Activated CD4-positive, alpha-beta T cell treated with anti-CD3 and anti-CD28 coated beads, Interleukin-2, amount 50 U/mL, for 48 hours (primary cell): ENCODE measurements at regions not wholly inside any gene's neighbourhood (a gene's known extent, or its start where the extent isn't known, plus 50 kb on each side); places are given as distances from the start of the nearest gene placed in this dataset.
"Not testable (repeated sequence)": the region's sequence is repeated elsewhere in the genome, so short reads cannot be mapped to it uniquely, and the experiment has no call there.

Experiments
- DNase-seq, 2 experiments: peaks; one replicate each; pipeline ENCODE4 v3.0.0-alpha.2; 2020

DNA sequence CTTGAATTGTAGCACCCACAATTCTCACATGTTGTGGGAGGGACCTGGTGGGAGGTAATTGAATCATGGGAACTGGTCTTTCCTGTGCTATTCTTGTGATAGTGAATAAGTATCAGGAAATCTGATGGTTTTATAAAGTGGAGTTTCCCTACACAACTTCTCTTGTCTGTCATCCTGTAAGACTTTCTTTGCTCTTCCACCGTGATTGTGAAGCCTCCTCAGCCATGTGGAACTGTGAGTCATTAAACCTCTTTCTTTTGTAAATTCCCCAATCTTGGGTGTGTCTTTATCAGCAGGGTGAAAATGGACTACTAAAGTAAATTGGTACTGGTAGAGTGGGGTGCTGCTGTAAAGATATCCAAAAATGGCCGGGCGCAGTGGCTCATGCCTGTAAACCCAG is 215.6 kb downstream of the LIG4 start:
- DNase-seq, result no peak

GRCh38 chr13:107994137-107994536 is 221.2 kb downstream of the LIG4 start:
- no peak for DNase-seq

- no peak for DNase-seq
Observed at GRCh38 chr13:107993239-107993949, 221.9 kb downstream of the LIG4 start.

GRCh38 chr13:107992542-107992941 is 222.8 kb downstream of the LIG4 start:
- DNase-seq, result no peak

DNA sequence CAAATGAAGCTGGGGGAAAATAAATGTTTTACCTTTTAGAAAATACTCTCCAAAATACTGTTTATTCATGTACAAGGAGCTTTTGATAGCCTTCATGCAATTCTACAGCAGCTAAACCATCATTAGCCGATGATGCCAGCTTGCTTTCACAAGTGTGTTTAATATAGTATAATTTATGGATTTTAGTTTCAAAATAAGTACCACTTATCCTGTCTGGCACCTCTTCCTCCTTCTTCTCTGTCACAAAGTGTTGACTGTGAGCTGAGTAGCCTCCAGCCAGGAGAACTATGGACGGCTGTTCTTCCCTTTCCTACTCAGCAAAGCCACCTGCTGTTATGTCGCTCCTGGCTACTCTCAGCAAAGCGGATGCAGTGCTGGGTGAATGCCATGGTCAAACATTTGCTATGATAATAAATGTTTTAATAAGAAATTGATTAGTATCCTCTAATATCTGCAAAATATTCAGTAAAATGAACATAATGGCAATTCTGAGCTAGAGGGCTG is 238.2 kb downstream of the LIG4 start:
- no peak for DNase-seq

- DNase-seq, result no peak
Observed at GRCh38 chr13:107976628-107977027, 238.7 kb downstream of the LIG4 start.

DNA sequence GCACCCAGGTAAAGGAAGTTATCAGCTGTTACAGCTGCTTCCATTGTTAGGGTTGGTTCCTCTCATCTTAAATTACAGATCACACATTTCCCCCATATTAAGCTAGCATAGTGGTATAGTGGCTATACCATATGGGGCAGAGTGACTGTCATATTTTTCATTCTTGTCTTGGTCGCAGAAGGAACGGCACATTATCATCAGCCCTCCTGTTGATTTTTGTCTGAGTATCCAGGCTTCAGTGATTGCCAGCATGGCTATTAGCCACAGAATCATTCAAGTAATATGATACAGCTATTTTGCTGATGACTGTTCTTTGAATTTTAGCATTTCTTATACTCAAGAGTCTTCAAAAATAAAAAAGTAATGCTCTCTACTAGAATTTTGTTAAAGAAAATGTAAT is 240.9 kb downstream of the LIG4 start:
- DNase-seq, result no peak

DNA sequence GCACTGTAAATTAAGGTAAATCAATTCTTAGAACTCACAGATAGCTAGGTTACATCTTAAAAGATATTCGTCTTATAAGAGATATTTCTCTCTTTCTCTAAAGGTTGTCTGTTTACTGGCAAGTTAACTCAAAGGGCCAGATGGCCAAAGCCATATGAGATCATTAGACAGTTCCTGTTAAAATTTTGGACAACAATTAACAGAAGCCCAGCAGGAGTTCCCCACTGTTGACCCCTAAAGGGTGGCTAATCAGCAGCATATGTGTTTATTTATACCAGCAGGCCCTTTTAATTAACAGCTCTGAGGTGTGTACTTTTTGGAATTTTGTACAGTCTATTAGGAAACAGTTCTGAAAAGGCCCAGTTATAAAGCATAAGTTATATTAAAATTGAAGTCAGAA is 245.8 kb downstream of the LIG4 start:
- DNase-seq, result no peak

DNA sequence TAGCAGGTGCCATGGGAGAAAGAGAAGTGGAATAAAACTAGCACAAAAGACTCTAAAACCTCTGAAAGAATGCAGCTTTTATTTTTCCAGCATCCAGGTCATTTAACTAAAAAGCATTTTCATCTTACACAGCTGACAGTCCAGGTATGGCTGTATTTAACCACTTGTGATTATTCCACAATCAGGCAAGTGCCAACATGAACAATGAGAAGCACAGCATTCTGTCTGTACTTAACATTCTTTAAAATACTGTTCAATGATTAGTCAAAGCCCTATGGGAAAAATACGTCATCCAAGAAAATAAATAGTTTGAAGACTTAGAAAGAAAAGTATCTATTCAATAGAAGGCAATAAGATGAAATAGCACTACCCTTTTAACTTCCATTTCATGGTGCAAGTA is 246.9 kb downstream of the LIG4 start:
- no peak for DNase-seq

DNA sequence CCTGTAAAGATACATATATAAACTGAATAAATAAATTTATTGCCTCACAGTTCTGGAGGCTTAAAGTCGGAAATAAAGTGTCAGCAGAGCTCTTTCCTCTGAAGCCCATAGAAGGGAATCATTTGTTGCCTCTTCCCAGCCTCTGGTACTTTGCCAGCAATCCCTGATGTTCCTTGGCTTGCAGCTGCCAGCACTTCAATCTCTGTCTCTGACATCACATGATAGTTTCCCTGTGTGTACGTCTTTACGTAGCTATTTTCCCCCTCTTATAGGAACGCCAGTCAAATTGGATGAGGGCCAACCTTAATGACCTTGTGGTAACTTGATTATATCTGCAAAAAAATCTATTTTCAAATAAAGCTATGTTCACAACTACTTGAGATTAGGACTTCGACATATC is 250.9 kb downstream of the LIG4 start:
- DNase-seq, result no peak

DNA sequence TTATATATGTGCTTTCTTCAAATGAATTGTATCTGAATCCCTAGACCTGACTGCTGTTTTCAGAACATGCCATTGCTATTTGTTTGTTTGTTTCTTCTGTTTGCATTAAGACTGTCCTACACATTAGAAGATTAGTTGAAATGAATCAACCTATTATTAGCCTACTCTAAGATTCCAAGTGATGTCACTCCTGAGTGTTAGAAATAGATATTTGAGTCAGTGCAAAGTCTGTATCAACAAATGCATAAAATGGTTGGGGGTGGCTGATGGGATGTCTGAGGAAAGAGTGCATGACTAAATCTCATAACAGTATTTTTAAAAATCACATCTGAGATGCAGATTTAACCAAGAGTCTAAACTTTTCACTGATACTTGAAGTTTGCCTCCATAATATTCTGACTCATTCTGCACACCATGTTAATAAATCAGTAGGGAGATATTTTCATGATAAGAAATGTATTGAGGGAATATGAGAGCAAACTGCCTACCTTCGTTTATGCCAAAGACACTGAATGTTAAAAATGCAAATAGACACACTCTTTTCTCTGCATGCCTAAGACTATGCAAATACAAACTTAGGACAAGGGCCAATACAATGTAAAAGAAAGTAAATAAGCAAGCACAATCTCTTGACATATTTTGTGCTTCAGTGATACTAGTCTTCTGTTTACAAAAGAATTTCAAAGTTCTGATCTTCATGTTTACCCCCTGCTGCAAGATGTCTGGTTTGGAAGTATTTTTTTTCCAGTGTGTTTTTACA is 253.3 kb downstream of the LIG4 start:
- no peak for DNase-seq

DNA sequence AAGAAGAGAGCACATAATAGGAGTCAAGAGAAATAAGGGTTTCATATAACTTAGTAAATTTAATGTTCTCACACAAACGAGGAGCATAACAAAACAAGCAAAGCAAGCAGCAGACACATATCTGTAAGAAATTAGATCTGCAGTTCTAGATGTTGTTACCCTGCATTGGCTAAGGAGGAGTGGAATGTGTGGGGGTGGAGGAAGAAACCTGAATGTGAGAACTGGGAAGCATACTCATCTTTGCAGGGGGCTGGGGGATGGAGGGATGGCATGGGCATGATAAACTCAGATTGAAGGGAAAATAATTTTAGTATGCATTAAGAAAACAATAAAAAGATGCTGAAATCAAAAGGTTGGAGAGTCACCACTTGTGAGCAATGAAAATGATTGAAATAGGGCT is 255.0 kb downstream of the LIG4 start:
- DNase-seq, result no peak

GRCh38 chr13:107956889-107957288 is 258.4 kb downstream of the LIG4 start:
- DNase-seq, result no peak

DNA sequence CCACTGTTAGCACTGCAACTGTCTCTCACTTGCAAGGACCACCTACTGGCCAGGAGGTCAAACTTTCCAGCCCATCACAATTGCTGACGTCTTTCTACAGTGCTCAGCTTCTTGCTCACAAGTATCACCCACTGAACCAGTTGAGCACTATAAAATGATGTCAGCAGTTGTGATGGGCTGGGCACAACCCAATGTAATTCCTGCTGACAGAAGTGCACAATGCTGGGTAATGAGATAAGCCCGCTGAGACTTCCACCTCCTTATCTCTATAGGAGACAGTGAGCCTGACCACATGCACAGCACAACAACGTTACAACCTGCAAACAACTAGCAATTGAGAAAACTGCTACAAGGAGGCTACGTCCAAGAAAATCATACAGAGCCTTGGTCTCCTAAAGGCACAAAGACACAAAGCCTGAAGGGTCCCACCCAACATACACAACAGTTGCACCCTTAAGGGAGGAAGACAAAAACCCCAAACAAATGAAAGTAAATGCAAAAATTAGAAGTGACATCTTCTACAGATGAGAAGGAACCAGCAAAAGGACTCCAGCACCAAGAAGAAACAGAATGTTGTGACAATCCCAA is 273.2 kb downstream of the LIG4 start:
- no peak for DNase-seq

DNA sequence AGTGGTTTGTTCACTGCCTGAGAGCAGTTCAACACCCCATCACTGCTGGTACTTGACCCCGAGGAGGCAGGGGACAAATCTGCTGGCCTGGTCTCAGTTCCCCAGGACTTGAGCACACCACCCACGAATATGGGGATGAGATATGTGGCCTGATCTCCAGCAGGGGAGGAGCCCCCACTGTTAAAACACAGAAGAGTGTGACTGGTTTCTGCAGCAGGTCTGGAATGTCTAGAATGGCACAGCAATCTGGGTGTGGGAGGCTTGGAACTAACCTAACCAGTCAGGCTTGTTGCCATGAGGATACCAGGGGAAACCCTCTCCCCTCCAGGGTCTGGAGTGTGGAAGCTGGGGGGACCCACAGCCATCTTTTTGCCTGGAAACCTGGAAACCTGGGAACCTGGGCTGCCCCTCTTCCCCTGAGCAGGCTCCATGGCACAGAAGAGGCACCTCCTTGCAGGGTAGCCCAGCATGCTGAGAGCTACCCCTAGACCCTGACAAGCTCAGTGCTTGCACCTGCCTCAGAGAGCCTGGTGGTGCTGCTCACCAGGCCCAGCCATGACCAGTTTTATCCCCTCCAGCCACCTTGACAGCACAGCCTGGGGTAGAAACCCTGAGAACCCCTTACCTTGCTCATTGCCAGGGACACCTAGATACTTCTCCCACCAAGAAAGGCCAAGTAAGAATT is 273.8 kb downstream of the LIG4 start:
- DNase-seq, result no peak

DNA sequence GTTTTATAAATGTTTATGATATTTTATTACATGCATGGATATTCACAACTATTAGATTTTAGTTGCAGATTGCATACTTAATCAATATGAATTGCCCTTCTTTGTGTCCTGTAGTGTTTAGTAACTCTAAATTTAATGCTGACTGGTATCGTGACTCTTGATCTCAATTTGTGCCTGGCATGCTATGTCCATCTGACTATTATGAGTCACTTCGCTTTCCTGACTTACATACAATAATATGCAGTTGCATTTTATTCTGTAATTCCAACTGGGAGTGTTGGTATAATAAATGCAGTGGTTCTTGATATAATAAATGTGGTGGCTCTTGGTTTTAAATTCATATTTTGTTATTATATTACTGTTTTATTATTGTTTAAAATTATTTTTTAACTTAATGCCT is 277.5 kb downstream of the LIG4 start:
- DNase-seq, result no peak

DNA sequence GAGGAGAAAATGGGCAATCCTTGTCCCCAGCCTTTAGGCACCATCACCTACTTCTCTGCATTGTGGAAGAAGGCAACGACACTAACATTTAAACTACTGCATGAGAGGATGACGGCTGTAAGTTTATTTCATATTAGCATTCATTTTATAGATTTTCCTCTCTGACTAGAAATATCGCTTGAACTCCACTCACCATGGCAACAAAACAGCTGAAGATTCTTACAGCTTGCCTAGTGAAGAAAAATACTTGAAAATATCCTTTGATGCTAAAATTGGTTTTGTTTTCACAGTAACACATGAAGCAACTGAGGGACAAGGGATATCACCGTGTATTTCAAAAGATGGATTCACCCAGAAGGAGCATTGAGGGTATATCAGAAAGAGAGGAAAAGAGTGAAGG is 284.3 kb downstream of the LIG4 start:
- no peak for DNase-seq

DNA sequence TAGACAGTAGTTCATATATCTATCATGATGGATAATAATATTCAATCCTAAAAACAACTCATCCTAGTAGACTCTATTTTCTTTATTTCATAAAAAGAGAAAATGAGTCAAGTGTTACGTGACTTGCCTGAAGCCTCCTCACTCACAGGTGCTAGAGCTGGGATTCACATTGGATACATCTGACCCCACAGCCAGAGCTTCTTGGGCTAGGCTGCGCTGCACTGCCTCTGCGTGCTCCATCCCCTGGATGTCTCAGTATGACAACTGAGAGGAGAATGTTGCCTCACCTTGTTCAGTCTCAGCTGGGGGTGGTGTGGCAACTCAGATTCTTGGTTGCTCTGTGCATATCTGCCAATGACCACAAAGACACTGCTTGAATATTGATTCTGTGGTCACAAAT is 286.6 kb downstream of the LIG4 start:
- DNase-seq, result no peak

GRCh38 chr13:107927557-107927956 is 287.8 kb downstream of the LIG4 start:
- no peak for DNase-seq

DNA sequence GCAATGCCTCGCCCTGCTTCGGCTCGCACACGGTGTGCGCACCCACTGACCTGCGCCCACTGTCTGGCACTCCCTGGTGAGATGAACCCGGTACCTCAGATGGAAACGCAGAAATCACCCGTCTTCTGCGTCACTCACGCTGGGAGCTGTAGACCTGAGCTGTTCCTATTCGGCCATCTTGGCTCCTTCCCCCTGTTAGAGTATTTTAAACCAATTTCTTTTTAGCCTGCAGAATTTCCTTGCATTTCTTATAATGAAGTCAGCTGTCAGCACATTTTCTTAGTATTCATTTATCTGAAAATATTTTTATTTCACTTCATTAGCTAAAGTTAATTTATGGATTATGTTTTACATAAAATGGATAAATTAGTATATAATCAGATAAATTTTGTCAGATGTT is 288.8 kb downstream of the LIG4 start:
- not testable (repeated sequence) for DNase-seq

- DNase-seq, result not testable (repeated sequence)
Observed at GRCh38 chr13:107916902-107917301, 298.4 kb downstream of the LIG4 start.

- no peak for DNase-seq
Observed at GRCh38 chr13:107912745-107913144, 302.6 kb downstream of the LIG4 start.

DNA sequence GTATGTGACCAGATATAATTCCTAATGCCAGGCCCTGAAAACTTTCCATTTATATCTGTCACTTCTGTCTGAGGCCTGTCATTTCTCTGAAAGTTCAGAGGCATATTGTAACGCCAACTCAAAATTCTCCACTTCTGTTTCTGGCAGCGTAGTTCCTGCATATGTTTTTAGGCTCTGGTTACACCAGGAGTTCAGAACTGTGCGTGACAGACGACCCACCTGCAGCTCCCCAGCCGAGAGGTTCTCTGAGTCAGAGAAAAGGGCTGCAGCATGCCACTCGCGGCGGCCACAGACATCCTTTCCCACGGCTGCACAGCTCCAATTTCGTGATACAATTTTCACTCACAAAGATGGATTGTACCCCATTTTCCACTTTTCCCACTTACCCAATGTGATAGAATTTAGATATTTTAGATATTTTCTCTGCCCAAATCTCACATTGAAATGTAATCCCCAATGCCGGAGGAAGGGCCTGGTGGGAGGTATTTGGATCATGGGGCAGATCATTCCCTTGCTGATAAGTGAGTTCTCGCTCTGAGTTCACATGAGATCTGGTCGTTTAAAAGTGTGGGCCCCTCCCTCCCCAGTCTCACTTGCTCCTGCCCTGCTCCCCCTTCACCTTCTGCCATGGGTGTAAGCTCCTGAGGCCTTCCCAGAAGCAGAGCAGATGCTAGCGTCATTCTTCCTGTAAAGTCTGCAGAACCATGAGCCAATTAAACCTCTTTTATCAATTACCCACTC is 308.1 kb downstream of the LIG4 start:
- DNase-seq, result no peak
